HG02798 (cell line): ENCODE measurements at regions not wholly inside any gene's neighbourhood (a gene's known extent, or its start where the extent isn't known, plus 50 kb on each side); places are given as distances from the start of the nearest gene placed in this dataset.

Source experiments
- ATAC-seq: cut with Tn5 transposase; IDR thresholded peaks from one replicate; pipeline ENCODE4 v1.9.1; 2021; ENCODE audit warnings: mild to moderate bottlenecking; ENCODE audit not compliant: unreplicated experiment, poor library complexity

DNA sequence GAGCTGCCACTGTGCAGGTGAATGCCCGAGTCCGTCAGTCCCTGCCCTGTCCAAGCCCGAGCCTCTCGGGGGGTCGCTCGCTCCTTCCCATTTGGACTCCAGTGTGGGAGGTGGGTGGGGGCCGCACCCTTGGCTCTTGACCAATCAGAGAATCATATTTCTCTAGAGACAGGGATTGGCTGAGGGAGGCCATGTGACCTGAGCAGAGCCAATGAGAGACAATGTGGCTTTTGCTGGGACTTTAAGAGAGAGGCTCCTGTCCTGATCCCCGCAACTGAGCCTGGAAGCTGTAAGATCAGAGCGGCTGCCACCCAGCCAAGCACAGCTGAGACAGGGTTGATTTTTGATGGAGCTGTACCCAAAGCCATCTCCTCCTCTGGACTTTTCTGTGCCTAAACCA lies 199.3 kb downstream of the TFAP2C start:
- ATAC-seq = no peak

DNA sequence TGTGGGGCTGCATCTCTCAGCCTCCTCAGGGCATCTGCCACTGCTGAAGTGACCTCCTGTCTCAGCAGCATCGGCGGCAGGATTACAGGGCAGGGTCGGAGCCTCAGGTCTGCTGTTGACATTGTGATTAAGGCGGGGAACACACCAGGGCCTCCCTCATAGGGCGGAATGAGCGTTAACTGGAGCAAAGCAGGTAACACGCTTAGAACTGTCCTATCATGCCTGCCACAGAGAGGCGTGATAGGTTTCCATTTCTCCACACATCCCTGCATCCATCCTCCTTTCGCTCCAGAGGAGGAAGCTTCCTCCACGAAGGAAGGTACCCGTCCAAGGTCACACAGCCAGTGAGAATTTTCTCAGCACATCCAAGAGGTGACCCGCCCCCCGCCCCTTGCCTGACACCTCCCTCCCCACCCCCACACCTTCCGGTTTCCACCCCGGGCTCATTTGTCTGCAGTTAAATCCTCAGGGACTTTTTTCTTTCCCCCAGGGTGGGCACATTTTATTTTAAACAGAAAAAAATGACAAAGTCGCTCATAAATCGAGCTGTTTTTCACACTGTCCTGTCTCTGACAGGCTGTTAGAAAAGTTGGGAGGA lies 200.8 kb downstream of the TFAP2C start:
- ATAC-seq = no peak

DNA sequence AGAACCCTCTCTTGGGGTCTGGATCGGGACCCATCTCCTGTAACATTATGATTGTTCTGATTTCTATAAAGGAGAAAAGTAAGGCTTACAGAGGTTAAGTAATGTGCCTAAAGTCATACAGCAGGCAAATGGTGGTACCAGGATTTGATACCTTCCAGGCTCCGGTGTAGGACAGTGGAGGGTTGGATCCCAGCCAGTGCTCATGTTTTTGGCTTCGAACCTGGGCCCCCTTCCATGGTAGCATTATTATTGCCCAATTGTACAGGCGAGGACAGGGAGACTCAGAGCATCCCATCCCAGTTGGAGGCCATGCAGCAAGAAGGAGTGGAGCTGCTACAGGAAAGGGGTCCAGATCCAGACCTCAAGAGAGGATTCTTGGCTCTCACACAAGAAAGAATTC lies 202.7 kb downstream of the TFAP2C start:
- no peak for ATAC-seq

DNA sequence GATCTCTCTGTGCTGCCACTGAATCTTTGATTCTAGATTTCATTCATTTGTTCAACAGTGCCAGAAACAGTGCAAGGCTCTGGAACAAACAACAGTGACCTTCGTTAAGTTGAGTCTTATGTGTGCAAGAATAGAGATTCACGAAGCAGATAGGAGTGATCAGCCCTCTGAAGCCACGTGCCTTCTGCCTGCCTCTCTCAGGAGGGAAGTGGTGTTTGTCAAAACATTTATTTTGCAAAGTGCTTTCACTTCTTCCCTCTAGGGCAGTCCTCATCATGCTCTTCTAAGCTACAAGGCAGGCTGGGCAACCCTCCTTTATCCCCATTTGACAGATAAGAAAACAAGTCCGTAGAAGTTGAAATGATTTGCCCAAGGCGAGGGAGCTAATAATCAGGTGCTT lies 204.3 kb downstream of the TFAP2C start:
- no peak for ATAC-seq

DNA sequence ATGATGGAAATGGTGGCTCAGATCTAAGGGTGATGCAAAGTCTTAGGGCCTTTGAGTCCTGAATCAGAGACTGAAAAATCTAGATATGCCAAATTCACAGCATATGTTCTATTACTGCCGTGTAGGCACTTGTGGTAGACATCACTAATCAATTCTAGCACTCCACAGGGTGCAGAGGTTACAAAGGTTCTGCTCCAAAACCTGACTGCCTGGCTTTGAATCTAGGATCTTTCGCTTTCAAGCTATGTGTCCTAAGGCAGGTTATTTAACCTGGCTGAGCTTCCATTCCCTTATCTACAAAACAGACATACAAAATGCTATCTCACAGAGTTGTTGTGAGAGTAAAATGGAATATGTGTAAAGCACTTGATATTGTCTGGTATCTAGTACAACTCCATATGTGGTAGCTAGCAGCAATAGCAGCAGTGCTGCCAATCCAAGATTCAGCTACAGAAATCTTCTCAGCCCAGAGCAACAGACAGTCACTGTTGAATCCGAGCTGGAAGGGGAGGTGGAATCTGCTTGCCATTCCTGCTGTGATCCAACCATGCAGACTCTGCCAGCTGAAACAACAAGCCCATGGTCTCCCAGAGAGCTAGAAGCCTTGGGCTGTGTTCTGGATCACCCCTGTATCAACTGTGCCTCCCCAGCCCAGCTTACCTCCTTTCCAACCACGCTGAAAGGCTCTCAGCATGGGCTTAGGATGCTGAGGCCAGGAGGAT lies 206.9 kb downstream of the TFAP2C start:
- no peak for ATAC-seq

DNA sequence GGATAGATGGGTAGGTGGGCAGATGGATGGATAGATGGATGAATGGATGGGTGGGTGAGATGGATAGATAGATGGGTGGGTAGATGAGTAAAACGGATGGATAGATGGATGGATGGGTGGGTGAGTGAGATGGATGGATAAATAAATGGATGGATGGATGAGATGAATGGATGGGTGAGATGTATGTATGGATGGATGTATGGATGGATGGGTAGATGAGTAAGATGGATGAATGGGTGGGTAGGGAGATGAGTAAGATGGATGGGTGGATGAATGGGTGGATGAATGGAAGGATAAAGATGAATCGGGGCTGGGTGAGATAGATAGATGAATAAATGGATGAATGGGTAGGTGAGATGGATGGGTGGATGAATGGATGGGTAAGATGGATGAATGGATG lies 210.1 kb downstream of the TFAP2C start:
- no peak for ATAC-seq

DNA sequence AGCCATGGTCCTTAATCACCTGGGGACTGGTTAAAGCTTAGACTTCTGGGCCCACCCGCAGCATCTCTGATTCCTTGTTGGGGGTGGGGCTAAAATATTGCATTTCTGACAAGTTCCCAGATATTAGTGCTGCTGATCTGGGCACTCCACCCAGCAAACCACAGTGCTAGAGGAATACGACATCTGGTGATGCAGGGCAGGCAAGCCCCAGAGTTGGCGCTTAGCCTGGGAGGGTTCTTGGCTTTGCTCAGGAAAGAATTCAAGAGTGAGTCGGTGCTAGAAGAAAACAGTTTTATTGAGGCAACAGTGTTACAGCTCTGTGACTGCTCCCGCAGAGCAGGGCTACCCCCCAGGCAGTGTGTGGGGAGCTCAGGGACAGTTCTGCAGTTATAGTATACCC lies 210.7 kb downstream of the TFAP2C start:
- ATAC-seq = no peak

DNA sequence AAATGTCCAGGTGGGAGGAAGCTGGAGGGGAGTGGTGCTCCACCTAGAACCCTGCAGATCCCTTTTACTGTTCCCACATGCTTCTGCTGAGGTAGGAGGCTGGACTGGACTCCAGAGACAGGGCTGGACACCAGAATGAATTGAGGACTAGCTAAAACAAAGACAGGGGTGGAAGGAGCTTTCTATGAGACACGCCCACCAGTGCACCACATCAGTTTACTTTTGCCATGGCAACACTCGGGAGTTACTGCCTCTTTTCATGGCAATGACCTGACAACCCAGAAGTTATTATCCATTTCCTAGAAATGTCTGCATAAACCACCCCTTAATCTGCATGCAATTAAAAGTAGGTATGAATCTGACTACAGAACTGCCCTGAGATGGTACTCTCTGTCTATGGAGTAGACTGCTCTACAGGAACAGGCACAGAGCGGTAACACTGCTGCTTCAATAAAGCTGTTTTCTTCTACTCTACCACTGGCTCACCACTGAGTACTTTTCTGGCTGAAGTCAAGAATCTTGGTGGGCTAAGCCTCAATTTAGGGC lies 211.7 kb downstream of the TFAP2C start:
- no peak for ATAC-seq

DNA sequence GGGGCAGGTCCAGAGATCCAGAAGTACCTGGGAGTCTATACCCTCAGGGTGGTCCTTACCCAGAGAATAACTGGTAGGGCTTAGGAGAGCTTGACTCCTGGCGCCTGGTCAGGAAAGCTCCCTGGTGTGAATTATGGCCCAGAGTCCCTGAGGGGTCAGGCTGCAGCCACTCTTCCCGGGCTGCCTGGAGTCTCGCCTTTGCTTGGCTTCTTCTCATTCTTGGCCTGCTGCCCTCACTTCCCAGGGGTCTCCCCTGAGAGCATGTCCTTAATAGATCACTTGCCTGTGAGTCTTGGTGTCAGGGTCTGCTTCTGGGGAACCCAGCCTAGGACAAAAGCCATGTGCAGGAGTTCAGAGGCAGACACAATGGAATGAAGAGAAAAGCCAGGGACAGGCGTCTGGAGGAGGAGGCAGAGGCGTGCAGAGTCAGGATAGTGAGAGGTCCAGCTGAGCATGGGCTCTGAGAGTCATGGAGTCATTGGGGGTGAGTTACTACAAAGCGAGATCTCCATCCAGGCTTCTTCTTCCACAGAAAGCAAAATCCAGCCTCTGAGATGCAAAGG lies 212.3 kb downstream of the TFAP2C start:
- ATAC-seq = no peak

DNA sequence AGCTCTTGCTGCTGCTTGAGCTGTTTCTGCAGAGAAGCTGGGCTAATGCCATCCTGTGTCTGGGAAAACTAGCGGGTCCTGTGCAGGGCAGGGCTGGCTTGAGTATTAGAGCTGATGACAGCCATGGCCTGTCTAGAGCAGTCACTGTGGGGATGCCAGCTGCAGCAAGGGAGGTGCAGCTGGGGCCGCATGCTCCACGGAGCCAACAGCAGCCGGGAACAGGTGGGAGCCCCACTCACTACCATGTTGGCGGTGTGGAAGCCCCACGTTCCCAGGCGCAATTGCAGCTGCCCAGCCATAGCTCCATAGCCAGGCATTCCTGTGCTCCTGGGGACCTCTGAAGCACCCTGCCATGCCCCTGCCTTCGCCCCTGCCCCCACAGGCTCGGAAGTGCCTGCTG lies 212.9 kb downstream of the TFAP2C start:
- ATAC-seq = no peak

DNA sequence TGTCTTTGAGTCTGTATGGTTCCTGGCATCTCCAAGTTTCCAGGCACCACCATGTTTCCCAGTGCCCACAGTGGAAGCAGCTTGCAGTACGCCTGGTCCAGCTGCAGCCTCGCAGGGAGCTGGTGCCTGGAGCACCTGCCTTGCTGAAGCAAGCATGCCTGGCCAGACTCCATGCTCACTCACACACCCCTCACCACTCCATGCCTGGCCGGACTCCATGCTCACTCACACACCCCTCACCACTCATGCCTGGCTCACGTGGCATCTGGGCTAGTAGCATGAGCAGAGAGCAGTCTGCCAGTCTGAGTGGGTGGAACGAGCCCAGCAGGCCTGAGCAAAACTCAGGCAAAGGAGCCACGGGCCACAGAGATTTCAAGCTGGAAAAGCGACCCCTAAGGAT lies 214.3 kb downstream of the TFAP2C start:
- ATAC-seq = no peak

DNA sequence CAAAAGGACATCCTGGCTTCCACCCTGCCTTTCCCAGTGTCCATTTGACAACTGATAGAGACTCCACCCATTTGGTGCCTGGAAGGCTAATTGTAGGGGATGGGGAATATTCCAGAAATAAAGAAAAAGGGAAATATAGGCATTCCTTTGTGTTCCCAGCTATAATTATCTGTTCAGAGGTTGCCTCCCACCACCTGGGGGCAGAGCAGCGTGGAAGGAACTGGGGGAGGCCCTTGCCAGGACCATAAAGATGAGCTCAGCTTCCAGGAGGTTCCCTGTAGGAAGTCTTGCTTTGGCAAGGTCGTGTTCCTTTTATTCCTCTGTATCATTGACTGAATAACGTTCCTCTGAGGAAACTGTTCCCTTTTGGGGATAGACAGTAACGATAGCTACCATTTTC lies 214.7 kb downstream of the TFAP2C start:
- ATAC-seq = no peak

DNA sequence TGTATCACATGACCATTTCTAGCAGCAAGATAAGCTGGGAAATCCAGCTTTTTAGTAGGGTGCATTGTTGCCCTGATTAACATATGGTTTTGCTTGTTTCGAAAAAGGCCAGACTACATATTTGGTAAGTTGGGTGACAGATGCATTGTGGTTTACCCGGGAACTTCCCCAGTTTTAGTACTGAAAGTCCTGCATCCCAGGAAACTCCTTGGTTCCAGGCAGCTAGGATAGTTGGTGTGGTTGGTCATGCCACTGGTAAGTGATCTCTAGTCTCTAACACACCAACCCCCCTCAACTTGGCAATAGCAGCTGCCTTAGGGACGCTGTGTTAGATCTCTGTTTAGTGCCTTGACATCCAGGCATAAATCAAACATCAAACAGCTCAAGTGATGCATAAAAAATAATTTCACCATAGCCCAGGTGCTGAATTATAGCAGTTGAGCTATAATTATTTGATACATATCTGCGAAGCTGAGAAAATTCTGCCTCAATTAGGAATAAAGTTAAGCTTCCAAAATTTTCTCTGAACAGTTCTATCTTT lies 216.5 kb downstream of the TFAP2C start:
- no peak for ATAC-seq

DNA sequence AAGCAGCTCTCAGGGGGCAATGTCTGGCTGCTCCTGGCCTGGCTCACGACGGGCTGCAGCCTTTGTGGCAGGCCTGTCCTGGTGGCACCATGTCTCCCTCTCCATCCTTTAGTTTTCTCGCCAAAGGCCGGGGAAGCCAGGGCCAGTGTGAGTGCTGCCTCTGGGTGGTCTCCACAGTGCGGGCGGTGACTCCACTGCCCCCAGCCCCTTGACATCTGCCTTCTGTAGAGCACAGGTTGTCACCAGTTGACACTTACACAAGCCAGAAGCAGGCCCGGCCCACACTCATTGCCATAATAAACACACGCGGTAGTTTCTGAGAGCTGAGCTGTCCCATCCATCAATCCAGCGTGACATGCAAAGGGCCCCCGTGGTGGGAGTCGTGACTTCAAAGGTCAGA lies 219.5 kb downstream of the TFAP2C start:
- no peak for ATAC-seq

DNA sequence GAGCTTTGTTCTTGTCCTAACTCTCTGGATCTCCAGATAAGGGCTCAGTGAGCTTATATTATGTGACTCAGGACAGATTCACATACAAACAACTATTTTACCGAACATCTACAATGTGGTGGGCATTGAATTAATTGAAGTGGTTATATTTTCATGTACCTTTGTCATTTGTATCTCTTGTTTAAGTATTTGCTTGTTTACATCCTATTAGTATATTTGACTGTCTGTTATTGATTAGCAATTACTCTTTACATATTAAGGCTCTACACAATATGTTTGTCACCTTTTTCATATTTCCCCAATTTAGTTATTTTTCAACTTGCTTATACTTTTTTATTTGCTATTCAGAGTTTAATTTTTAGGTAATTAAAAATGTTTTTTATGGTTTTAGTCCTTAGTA lies 222.4 kb downstream of the TFAP2C start:
- ATAC-seq = no peak

DNA sequence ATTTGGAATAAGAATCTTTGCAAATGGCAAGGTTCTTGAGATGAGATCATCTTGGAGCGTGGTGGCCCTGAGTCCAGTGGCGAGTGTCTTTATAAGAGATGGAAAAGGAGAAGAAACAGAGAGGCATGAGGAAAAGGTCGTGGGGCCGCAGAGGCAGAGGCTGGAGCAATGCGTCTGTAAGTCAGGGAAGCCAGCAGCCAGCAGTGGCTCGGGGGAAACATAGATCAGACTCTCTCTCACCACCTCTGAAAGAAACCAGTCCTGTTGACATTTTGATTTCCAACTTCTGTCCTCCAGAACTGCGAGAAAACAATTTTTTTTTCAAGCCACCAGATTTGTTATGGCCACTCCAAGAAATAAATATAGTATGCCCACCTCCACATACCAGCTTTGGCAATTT lies 226.6 kb downstream of the TFAP2C start:
- no peak for ATAC-seq

DNA sequence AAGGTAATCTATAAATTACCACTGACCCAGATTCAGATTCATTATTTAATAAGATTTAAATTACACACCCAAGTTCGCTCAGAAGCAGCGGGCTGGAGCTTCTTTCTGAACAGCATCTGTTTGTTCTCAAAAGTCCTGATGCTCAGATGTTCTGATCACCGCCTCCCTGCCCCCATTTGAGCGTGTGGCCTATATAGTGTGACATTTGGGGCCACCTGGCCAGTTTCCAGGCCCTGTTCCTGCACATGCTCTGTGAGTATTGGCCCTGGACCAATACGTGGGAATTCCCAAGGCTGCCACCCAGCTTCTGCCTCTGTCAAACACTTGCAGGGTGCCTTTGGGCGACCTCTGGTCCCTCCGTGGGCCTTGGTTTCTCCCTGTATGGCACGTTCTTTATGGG lies 228.8 kb downstream of the TFAP2C start:
- no peak for ATAC-seq

DNA sequence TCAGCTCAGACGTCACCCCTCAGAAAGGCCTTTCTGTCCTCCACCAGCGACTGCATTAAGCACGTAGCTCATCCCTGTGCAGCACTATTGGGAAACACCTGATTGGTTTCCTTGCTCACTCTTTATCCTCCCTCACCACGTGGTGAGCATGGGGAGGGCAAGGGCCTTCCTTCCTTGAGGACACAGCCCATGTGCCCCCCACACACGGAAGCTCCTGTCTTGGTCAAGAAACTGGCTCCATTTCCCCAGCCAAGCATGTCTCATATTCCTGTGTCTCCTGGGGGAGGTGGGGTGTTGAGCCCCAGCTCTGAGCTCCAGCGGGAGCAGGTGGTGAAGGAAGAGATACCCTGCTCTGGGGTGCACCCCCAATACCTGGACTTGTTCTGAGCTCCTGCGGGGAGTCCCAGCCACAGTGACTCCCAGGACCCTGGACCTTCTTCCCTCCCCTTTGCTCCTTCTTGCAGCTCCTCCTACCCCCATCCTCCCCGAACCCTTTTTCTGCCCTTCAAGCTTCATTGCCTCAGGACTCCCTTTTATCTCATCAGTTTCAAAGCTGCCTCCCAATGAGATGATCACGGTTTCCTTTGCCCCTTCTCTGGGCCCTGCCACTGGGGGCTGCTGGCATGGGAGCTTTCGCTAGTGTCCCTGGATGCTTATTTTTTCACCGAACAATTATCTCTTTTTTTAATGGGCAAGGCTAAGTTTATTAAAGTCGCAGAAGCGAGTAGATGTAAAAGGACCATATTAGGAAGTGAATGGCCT lies 230.1 kb downstream of the TFAP2C start:
- no peak for ATAC-seq

DNA sequence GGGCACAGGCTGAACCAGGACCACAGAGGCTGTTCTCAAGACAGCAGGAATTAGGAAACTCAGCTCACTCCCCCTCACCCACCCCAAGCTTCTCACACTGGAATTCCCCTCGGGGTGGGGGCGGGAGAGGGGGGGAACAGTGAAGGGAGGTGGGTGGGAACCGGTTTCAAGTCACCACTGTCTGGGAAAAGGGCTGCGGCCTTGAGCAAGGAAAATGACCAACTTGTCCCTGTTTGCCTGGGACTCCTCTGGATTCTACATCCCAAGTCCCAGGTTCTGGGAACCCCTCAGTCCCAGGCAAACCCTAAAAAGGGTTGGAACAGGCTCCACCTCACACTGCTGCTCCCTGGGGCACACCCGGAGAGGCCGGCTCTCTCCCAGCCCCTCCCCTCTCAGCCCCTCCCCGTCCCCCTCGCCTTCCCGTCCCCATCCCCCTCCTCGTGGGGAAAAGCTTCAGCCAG lies 230.7 kb downstream of the TFAP2C start:
- ATAC-seq = no peak

DNA sequence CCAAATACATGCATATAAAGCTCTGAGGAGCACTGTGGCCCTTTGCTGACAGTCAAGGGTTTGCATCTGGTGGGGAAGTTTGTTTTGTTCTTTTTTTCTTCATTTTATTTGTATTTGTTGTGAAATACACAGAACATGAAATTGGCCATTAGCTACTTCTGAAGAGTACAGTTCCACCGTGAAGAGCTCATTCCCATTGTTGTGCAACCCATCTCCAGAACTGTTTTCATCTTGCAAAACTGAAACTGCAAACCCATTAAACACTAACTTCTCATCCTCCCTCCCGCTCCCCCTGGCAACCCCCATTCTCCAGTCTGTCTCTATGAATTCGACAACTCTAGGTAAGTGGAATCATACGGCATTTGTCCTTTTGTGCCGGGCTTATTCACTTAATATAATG lies 231.3 kb downstream of the TFAP2C start:
- no peak for ATAC-seq

DNA sequence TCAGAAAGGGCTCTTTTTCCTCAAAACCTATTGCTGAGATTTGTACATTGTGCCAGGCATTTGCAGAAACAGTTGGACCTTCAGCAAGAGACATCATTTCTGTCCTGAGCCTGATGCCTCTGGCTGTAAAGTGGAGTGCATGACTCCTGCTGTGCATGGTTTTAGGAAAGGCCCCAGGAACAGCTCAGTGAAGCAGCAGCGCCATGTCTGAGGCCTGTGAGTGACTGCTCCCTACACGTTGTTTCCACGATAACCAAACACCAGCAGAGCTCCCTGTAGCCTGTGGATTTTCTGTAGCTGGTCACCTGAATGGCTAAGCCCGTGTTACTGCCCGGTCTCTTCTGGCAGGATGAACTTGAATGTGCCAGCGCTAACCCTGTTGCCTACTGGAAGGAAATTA lies 232.5 kb downstream of the TFAP2C start:
- no peak for ATAC-seq
